ENCODE measurements at regions not wholly inside any gene's neighbourhood (a gene's known extent, or its start where the extent isn't known, plus 50 kb on each side); places are given as distances from the start of the nearest gene placed in this dataset.

- DNase-seq (no peak), ATAC-seq (no peak)
- Histone ChIP-seq H3K27me3 (ENCODE audit: control insufficient read depth, insufficient read depth) (no peaks in the 10 kb centered on the region), H3K4me1 (ENCODE audit: control insufficient read depth, insufficient read depth, low read length) (no peaks in the 10 kb centered on the region), H3K4me3 (ENCODE audit: low read length) (no peak overlapping the region), H3K9me3 (ENCODE audit: control insufficient read depth, low read length) (no peaks in the 10 kb centered on the region), H3K27ac (ENCODE audit: low read length) (no peak overlapping the region)
- intact Hi-C loops (cut with DNase I): no loop called here
These were observed 299.8 kb downstream of the KLF5 start for GRCh38 chr13:73358606-73359095.

DNA sequence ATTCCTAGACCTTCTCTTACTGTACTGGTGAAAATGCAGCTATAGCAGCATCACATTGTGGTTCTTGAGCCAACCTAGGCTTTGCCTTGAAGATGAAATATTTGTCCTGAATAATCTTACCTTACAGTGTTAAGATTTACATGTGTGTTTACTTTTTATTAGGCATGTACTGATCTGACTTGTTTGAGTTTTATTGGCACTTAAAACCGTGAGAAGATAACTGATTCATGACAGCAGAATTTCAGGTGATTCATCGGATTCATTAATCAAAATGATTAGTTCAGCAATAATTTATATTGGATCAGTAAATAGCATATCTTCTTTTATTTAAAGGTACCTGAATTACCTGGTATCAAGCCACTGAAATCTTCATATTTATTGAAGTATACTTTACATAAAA lies 296.3 kb downstream of the KLF5 start:
- H3K27me3 ChIP-seq (ENCODE audit: control insufficient read depth, insufficient read depth): no peaks in the 10 kb centered on the region
- no peak for DNase-seq
- no peak overlapping the region for H3K4me3 ChIP-seq (ENCODE audit: low read length)
- 81% methylated on average over 2 of the region's 2 CpGs for WGBS
- intact Hi-C loops (cut with DNase I): no loop called here
- H3K27ac ChIP-seq (ENCODE audit: low read length): no peak overlapping the region
- H3K4me1 ChIP-seq (ENCODE audit: control insufficient read depth, insufficient read depth, low read length): no peaks in the 10 kb centered on the region
- H3K9me3 ChIP-seq (ENCODE audit: control insufficient read depth, low read length): no peaks in the 10 kb centered on the region
- no peak for ATAC-seq

DNA sequence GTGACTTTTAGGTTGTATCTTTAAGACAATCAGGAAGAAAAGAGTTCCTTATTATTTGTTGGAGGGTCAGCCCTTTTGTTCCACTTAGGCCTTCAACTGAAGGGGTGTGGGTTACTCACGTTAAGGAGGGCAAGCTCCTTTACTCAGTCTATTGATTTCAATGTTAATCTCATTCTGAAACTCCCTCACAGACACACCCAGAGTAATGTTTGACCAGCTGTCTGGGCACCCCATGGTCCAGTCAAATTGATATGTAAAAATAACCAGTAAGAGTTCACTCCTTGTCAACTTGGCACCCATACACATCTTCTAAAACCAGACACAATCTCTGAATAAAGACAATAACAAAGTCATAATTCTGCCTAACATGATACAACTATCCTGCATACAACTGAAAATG lies 292.9 kb downstream of the KLF5 start:
- WGBS: 67% methylated on average over 1 of the region's 1 CpG
- no peaks in the 10 kb centered on the region for H3K4me1 ChIP-seq (ENCODE audit: control insufficient read depth, insufficient read depth, low read length)
- intact Hi-C loops (cut with DNase I): no loop called here
- H3K9me3 ChIP-seq (ENCODE audit: control insufficient read depth, low read length): no peaks in the 10 kb centered on the region
- DNase-seq: no peak
- ATAC-seq: no peak
- H3K4me3 ChIP-seq (ENCODE audit: low read length): no peak overlapping the region
- H3K27ac ChIP-seq (ENCODE audit: low read length): no peak overlapping the region
- no peaks in the 10 kb centered on the region for H3K27me3 ChIP-seq (ENCODE audit: control insufficient read depth, insufficient read depth)

DNA sequence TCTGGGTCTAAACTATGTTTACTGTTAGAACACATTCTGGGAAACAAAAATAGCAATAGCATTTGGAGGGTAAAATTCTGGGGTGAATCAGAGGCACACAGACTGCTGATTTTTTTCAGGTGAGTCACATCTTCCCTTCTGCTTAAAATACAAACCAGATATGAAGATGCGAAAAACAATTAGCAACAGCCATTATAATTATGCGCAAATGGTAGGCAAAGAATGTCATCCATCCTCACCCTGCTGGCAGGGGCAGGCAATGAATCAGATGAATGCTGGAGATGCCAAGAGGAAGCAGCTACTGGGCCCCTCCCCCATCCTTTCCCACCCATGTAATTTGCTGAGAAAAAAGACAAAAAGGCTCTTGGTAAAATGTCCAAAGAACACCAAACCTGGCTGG lies 282.9 kb downstream of the KLF5 start:
- Histone ChIP-seq H3K4me1 (ENCODE audit: control insufficient read depth, insufficient read depth, low read length) (no peaks in the 10 kb centered on the region), H3K4me3 (ENCODE audit: low read length) (no peak overlapping the region), H3K27ac (ENCODE audit: low read length) (no peak overlapping the region), H3K9me3 (ENCODE audit: control insufficient read depth, low read length) (no peaks in the 10 kb centered on the region), H3K27me3 (ENCODE audit: control insufficient read depth, insufficient read depth) (no peaks in the 10 kb centered on the region)
- intact Hi-C loops (cut with DNase I): no loop called here
- 89% methylated on average over 2 of the region's 2 CpGs for WGBS
- no peak for DNase-seq
- ATAC-seq: no peak

- Histone ChIP-seq H3K9me3 (ENCODE audit: control insufficient read depth, low read length) (no peaks in the 10 kb centered on the region), H3K27me3 (ENCODE audit: control insufficient read depth, insufficient read depth) (no peaks in the 10 kb centered on the region), H3K4me1 (ENCODE audit: control insufficient read depth, insufficient read depth, low read length) (no peaks in the 10 kb centered on the region), H3K27ac (ENCODE audit: low read length) (no peak overlapping the region), H3K4me3 (ENCODE audit: low read length) (no peak overlapping the region)
- WGBS: 85% methylated on average over 3 of the region's 3 CpGs
- no peak for ATAC-seq
- intact Hi-C loops (cut with DNase I): no loop called here
- DNase-seq: no peak
These were observed 281.3 kb downstream of the KLF5 start for GRCh38 chr13:73340069-73340468.

DNA sequence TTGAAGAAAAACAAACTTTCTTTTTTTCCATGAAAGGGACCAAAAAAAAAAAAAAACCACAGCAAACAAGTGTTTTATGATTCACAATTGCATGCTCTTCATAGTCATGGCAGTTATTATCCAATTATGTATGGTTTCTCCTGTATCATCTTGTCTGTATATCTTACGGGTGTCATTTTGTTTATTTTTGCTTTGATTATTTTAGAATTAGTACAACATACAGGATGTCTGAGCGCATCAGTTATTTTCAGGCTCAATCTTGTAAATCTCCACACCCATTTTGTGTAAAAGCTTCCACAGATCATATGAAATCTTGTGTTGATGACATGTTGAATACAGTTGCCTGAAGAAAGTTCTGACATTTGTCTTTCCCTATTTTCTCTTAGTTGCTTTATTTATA lies 280.3 kb downstream of the KLF5 start:
- Histone ChIP-seq H3K4me1 (ENCODE audit: control insufficient read depth, insufficient read depth, low read length) (no peaks in the 10 kb centered on the region), H3K27me3 (ENCODE audit: control insufficient read depth, insufficient read depth) (no peaks in the 10 kb centered on the region), H3K9me3 (ENCODE audit: control insufficient read depth, low read length) (no peaks in the 10 kb centered on the region), H3K4me3 (ENCODE audit: low read length) (no peak overlapping the region), H3K27ac (ENCODE audit: low read length) (no peak overlapping the region)
- DNase-seq: no peak
- 90% methylated on average over 2 of the region's 2 CpGs for WGBS
- no peak for ATAC-seq
- intact Hi-C loops (cut with DNase I): no loop called here

DNA sequence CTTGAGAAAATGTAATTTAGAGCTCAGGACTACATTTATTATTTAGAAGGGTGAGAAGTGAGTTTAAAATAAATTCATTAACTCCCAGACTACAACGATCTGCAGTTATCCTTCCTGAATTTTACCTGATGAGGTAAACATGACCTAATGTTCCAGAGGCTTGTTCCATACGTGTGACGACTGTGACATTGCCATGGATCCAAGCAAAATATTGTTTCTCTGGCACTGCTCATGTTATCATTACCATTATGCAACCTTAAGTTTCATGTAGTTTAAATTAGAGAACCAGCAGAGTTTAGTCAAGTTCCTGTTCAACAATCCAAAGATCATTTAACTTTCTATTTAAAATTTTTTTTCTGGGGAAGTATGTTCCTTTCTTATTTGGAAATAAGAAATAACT lies 279.6 kb downstream of the KLF5 start:
- no peaks in the 10 kb centered on the region for H3K27me3 ChIP-seq (ENCODE audit: control insufficient read depth, insufficient read depth)
- ATAC-seq (no peak), DNase-seq (no peak)
- H3K27ac ChIP-seq (ENCODE audit: low read length): no peak overlapping the region
- H3K4me1 ChIP-seq (ENCODE audit: control insufficient read depth, insufficient read depth, low read length): no peaks in the 10 kb centered on the region
- 43% methylated on average over 3 of the region's 3 CpGs for WGBS
- intact Hi-C loops (cut with DNase I): no loop called here
- H3K4me3 ChIP-seq (ENCODE audit: low read length): no peak overlapping the region
- no peaks in the 10 kb centered on the region for H3K9me3 ChIP-seq (ENCODE audit: control insufficient read depth, low read length)

DNA sequence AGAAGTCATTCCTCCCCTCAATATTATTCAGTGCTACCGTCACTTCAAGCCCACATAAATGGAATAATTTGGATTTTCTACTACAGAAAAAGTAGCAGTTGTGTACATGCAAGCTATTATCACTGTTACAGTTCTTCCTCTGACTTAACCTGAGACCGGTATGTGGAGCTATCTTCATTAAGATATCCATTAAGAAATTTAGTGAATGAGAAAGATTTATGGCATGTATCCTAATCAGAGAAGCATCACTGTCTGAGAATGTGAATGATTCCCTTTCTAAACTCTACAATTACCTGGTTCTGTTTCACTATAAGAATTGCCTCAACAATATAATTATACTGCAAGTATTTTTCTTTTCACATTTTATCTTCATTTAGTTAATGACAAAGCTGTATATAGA lies 278.7 kb downstream of the KLF5 start:
- H3K27me3 ChIP-seq (ENCODE audit: control insufficient read depth, insufficient read depth): no peaks in the 10 kb centered on the region
- ATAC-seq: no peak
- no peak overlapping the region for H3K4me3 ChIP-seq (ENCODE audit: low read length)
- H3K4me1 ChIP-seq (ENCODE audit: control insufficient read depth, insufficient read depth, low read length): no peaks in the 10 kb centered on the region
- H3K27ac ChIP-seq (ENCODE audit: low read length): no peak overlapping the region
- no peak for DNase-seq
- H3K9me3 ChIP-seq (ENCODE audit: control insufficient read depth, low read length): no peaks in the 10 kb centered on the region
- intact Hi-C loops (cut with DNase I): no loop called here
- WGBS: 68% methylated on average over 2 of the region's 2 CpGs

- Histone ChIP-seq H3K4me1 (ENCODE audit: control insufficient read depth, insufficient read depth, low read length) (no peaks in the 10 kb centered on the region), H3K9me3 (ENCODE audit: control insufficient read depth, low read length) (no peaks in the 10 kb centered on the region), H3K27me3 (ENCODE audit: control insufficient read depth, insufficient read depth) (no peaks in the 10 kb centered on the region), H3K27ac (ENCODE audit: low read length) (no peak overlapping the region), H3K4me3 (ENCODE audit: low read length) (no peak overlapping the region)
- no peak for DNase-seq
- WGBS: 71% methylated on average over 4 of the region's 4 CpGs
- ATAC-seq: no peak
- intact Hi-C loops (cut with DNase I): no loop called here
These were observed 278.0 kb downstream of the KLF5 start for GRCh38 chr13:73336773-73337172.

GRCh38 chr13:73335944-73336343 lies 277.1 kb downstream of the KLF5 start:
- Histone ChIP-seq H3K27ac (ENCODE audit: low read length) (no peak overlapping the region), H3K4me3 (ENCODE audit: low read length) (no peak overlapping the region), H3K4me1 (ENCODE audit: control insufficient read depth, insufficient read depth, low read length) (no peaks in the 10 kb centered on the region), H3K27me3 (ENCODE audit: control insufficient read depth, insufficient read depth) (no peaks in the 10 kb centered on the region), H3K9me3 (ENCODE audit: control insufficient read depth, low read length) (no peaks in the 10 kb centered on the region)
- 91% methylated on average over 7 of the region's 7 CpGs for WGBS
- no peak for ATAC-seq
- intact Hi-C loops (cut with DNase I): no loop called here
- no peak for DNase-seq

DNA sequence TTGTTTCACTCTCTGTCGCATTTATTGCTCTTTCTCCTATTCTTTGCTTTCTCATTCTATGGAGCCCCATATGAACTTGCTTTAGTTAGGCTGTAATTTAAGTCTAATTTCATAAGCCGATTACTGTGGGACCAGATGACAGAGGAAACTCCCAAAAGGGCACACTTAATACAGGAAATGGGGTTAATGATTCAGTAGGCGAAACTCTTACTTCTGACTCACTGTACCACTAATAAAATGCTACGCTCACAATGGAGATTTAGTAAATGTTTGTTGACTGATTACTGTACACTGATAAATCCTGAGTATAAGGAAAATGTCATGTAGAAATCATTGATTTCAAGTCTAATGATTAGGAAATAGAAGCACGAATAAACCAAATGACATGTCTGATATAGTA lies 276.4 kb downstream of the KLF5 start:
- intact Hi-C loops (cut with DNase I): no loop called here
- 78% methylated on average over 5 of the region's 5 CpGs for WGBS

GRCh38 chr13:73334445-73334844 lies 275.6 kb downstream of the KLF5 start:
- DNase-seq: no peak
- intact Hi-C loops (cut with DNase I): no loop called here
- WGBS: 90% methylated on average over 4 of the region's 4 CpGs
- H3K9me3 ChIP-seq (ENCODE audit: control insufficient read depth, low read length): no peaks in the 10 kb centered on the region
- no peaks in the 10 kb centered on the region for H3K27me3 ChIP-seq (ENCODE audit: control insufficient read depth, insufficient read depth)
- H3K4me3 ChIP-seq (ENCODE audit: low read length): no peak overlapping the region
- no peak overlapping the region for H3K27ac ChIP-seq (ENCODE audit: low read length)
- ATAC-seq: no peak
- H3K4me1 ChIP-seq (ENCODE audit: control insufficient read depth, insufficient read depth, low read length): no peaks in the 10 kb centered on the region

More for the DNA sequence above, 276.4 kb downstream of the KLF5 start:
- Histone ChIP-seq H3K27ac (ENCODE audit: low read length) (no peak overlapping the region), H3K4me1 (ENCODE audit: control insufficient read depth, insufficient read depth, low read length) (no peaks in the 10 kb centered on the region), H3K9me3 (ENCODE audit: control insufficient read depth, low read length) (no peaks in the 10 kb centered on the region), H3K4me3 (ENCODE audit: low read length) (no peak overlapping the region), H3K27me3 (ENCODE audit: control insufficient read depth, insufficient read depth) (no peaks in the 10 kb centered on the region)
- DNase-seq: no peak
- ATAC-seq: no peak

Measured in right cardiac atrium (tissue), 5 donors.